BJ (cell line): ENCODE measurements at regions not wholly inside any gene's neighbourhood (a gene's known extent, or its start where the extent isn't known, plus 50 kb on each side); places are given as distances from the start of the nearest gene placed in this dataset.

Experiments
- CTCF ChIA-PET: fragments of 350-600 bp; formaldehyde crosslinking; extraction: SDS; loops from one replicate; lab custom pipeline; 2021; ENCODE audit warnings: antibody characterized with exemption, inconsistent platforms; lab: Yijun Ruan, JAX
- POLR2A ChIA-PET: fragments of 300-600 bp; sonication (Branson Sonifier 250); formaldehyde crosslinking; extraction: SDS; loops from one replicate; lab custom pipeline; 2021; ENCODE audit warnings: antibody characterized with exemption; lab: Charles Lee
- DNase-seq: peaks from one replicate; pipeline ENCODE4 v3.0.0-alpha.2; 2011; ENCODE audit warnings: low read depth
- H3K27me3 ChIP-seq: 2 replicates; pipeline ENCODE4 v1.6.0; 2011; ENCODE audit warnings: low read length; ENCODE audit not compliant: control insufficient read depth, insufficient read depth
- H3K36me3 ChIP-seq: 2 replicates; pipeline ENCODE4 v1.5.1; 2011; ENCODE audit warnings: low read length; ENCODE audit not compliant: control insufficient read depth, insufficient read depth
- H3K4me3 ChIP-seq: 2 replicates; pipeline ENCODE4 v1.5.1; 2011; ENCODE audit warnings: low read depth, mild to moderate bottlenecking, control low read depth, low read length
- TF ChIP-seq, protein P1 (sequence below): IDR thresholded peaks from 2 replicates; pipeline ENCODE4 v1.5.1; 2011; ENCODE audit warnings: low read depth, mild to moderate bottlenecking, control low read depth, inconsistent platforms, low read length, moderate library complexity; ENCODE audit not compliant: insufficient read depth

DNA sequence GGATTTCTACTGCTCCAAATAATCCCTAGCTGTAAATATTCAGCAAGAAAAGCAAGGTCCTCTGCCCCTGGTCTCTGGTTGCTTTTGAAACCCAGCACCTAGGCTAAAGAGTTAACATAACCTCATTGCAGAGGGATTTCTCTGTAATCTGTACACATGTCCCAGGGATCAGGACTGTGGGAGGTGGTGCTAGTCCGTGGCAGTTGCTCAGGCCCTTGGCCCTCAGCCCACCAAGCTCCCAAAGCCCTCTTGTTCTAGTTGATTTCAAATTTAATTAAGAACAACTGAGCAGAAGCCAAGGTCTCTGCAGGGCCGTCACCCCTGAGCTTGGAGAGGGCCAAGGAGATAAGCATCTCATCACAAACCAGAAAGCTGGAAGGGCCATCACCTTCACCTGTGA, 181.1 kb downstream of the SOX9 start:
- H3K4me3 ChIP-seq = no peak overlapping the region
- POLR2A ChIA-PET = no interaction called here
- TF ChIP-seq, protein P1, sequence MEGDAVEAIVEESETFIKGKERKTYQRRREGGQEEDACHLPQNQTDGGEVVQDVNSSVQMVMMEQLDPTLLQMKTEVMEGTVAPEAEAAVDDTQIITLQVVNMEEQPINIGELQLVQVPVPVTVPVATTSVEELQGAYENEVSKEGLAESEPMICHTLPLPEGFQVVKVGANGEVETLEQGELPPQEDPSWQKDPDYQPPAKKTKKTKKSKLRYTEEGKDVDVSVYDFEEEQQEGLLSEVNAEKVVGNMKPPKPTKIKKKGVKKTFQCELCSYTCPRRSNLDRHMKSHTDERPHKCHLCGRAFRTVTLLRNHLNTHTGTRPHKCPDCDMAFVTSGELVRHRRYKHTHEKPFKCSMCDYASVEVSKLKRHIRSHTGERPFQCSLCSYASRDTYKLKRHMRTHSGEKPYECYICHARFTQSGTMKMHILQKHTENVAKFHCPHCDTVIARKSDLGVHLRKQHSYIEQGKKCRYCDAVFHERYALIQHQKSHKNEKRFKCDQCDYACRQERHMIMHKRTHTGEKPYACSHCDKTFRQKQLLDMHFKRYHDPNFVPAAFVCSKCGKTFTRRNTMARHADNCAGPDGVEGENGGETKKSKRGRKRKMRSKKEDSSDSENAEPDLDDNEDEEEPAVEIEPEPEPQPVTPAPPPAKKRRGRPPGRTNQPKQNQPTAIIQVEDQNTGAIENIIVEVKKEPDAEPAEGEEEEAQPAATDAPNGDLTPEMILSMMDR = no peak
- DNase-seq = no peak
- peaks cover 2% of the 10 kb centered on the region; the same call in 1 of the 2 replicates for H3K27me3 ChIP-seq
- CTCF ChIA-PET = interaction anchor here (0.6 to 1.2 kb wide), 2 partner anchors 14 to 125 kb away, joined by 3 read pairs; no protein-coding TSS in a partner anchor
- no peaks in the 10 kb centered on the region for H3K36me3 ChIP-seq

DNA sequence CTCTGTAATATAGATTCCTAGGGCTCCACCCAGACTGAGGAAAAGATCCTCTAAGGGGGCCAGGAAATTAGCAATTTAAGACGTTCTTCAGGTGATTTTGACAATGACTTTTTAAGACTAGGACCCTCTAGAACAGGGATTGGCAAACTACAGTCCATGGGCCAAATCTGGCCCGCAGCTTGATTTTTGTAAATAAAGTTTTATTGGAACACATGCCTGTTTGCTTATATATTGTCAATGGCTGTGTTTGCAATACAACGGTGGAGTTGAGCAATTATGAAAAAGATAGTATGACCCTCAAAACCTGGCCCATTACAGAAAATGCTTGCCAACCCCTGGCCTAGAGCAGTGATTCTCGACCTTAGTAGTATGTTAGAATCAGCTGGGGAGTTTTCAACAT, 181.9 kb downstream of the SOX9 start:
- ChIA-PET POLR2A (no interaction called here), CTCF (interaction anchor here (1.2 kb wide), 1 partner anchor 15 kb away, joined by 3 read pairs; no protein-coding TSS in a partner anchor)
- Histone ChIP-seq H3K4me3 (no peak overlapping the region), H3K36me3 (no peaks in the 10 kb centered on the region), H3K27me3 (peaks cover under 1% of the 10 kb centered on the region; the same call in 1 of the 2 replicates)
- no peak for DNase-seq
- TF ChIP-seq, protein P1 = no peak

DNA sequence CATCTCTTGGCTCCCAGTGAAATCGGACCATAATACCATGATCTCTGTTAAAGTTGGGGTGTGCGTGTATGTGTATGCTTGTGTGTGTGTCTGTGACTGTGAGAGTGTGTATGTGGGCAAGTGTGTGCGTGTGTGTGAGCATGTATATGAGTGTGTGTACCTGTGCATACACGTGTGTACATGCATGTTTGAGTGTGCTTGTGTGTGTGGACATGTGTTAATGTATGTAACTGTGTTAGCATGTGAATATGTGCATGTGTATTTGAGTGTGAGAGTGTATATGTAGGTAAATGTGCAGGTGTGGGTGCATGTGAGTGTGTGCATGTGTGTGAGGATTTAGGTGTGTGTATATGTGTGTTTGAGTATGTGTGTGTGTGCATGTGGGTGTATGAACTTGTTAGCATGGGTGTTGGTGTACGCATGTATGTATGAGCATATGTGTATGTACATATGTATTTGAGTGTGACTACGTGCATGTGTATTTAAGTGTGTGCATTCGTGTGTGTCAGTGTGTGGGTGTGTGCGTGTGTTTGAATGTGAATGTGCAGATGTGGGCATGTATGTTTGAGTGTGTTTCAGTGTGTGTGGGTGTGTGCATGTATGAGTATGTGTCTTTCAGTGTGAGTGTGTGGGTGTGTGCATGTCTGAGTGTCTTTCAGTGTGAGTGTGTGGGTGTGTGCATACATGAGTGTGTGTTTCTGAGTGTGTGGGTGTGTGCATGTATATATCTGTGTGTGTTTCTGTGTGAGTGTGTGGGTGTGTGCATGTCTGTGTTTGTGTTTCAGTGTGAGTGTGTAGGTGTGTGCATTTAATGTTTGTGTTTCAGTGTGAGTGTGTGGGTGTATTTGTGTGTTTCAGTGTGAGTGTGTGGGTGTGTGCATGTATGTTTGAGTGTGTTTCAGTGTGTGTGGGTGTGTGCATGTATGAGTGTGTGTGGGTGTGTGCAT, 183.2 kb downstream of the SOX9 start:
- CTCF ChIA-PET = no interaction called here
- no peak for DNase-seq
- TF ChIP-seq, protein P1 = no peak
- Histone ChIP-seq H3K27me3 (no peaks in the 10 kb centered on the region), H3K36me3 (no peaks in the 10 kb centered on the region), H3K4me3 (no peak overlapping the region)
- POLR2A ChIA-PET = no interaction called here

DNA sequence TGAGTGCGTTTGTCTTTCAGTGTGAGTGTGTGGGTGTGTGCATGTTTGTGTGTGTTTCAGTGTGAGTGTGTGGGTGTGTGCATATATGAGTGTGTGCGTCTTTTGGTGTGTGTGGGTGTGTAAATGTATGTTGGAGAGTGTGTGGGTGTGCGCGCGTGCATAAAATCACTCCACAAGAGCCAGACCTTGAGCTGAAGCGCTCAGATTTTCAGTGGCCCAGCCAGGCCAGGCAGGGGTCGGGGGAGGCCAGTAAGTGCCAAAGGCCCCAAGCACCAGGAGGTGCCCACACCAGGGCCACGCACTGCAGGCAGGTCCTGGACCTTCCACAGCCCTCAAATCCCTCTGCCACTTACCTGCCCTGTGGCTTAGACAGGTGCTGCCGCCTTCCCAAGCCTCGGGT, 184.0 kb downstream of the SOX9 start:
- CTCF ChIA-PET = no interaction called here
- Histone ChIP-seq H3K27me3 (0 out of 2 replicates have a peak, but pooled peaks cover 1% of the 10 kb centered on the region), H3K36me3 (no peaks in the 10 kb centered on the region), H3K4me3 (no peak overlapping the region)
- no peak for DNase-seq
- POLR2A ChIA-PET = no interaction called here
- TF ChIP-seq, protein P1 = no peak

DNA sequence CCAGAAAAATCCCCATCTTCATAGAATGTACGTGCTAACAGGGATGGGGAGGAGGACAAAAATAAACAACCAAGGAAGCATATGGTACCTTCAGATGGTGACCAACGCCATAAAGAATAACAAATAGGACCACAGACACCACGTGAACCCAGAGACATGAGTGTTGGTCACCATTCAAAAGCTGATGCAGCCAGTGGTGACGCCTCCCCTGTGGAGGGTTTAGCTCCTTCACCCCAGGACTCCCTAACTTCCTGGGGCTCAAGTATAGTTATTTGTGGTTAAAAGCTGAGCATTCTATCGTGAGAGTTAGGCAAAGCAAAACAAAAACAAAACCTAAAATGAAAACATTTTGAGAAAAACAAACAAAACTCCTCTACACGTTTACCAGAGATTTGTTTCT, 184.7 kb downstream of the SOX9 start:
- Histone ChIP-seq H3K36me3 (no peaks in the 10 kb centered on the region), H3K27me3 (0 out of 2 replicates have a peak, but pooled peaks cover 1% of the 10 kb centered on the region), H3K4me3 (no peak overlapping the region)
- no peak for DNase-seq
- ChIA-PET CTCF (no interaction called here), POLR2A (no interaction called here)
- TF ChIP-seq, protein P1 = no peak
